WTC11 (cell line): ENCODE measurements at regions not wholly inside any gene's neighbourhood (a gene's known extent, or its start where the extent isn't known, plus 50 kb on each side); places are given as distances from the start of the nearest gene placed in this dataset.

Source experiments
- ATAC-seq: fragments of 200-7000 bp; cut with Tn5 transposase; 2 replicates; pipeline ENCODE4 v1.10.0; 2021; ENCODE audit warnings: mild to moderate bottlenecking, moderate library complexity
- CTCF ChIA-PET: fragments of 300-600 bp; sonication (Branson Sonifier 250); formaldehyde crosslinking; loops from one replicate; lab custom pipeline; 2021; ENCODE audit warnings: antibody characterized with exemption; lab: Charles Lee
- POLR2A ChIA-PET: fragments of 350-600 bp; sonication (Branson Sonifier 250); formaldehyde crosslinking; loops from one replicate; lab custom pipeline; 2021; ENCODE audit warnings: antibody characterized with exemption; lab: Charles Lee
- DNase-seq: peaks from one replicate; pipeline ENCODE4 v3.0.0; 2021; ENCODE audit warnings: low spot score
- H3K27ac Mint-ChIP-seq: 2 replicates; pipeline ENCODE4 v1.8.0; 2021; ENCODE audit warnings: mixed read lengths
- H3K27me3 Mint-ChIP-seq: 2 replicates; pipeline ENCODE4 v1.8.0; 2021; ENCODE audit warnings: low read depth, mild to moderate bottlenecking, moderate library complexity, mixed read lengths
- H3K36me3 Mint-ChIP-seq: 2 replicates; pipeline ENCODE4 v1.8.0; 2021; ENCODE audit warnings: mixed read lengths
- H3K4me1 Mint-ChIP-seq: 2 replicates; pipeline ENCODE4 v1.8.0; 2022; ENCODE audit warnings: mixed read lengths
- H3K4me3 Mint-ChIP-seq: 2 replicates; pipeline ENCODE4 v1.8.0; 2021; ENCODE audit warnings: mild to moderate bottlenecking, moderate library complexity, mixed read lengths
- H3K9me3 Mint-ChIP-seq: 2 replicates; pipeline ENCODE4 v1.8.0; 2021; ENCODE audit warnings: mixed read lengths
- CREM ChIP-seq: sonication (generic); formaldehyde crosslinking; IDR thresholded peaks from 2 replicates; pipeline ENCODE4 v1.8.1; 2022; ENCODE audit warnings: mild to moderate bottlenecking, missing genetic modification reagents, moderate library complexity
- FOXJ3 ChIP-seq: sonication (generic); formaldehyde crosslinking; IDR thresholded peaks from 2 replicates; pipeline ENCODE4 v1.9.0; 2021; ENCODE audit warnings: missing genetic modification reagents, mild to moderate bottlenecking, borderline replicate concordance
- HMGA2 ChIP-seq: fragments of 250-450 bp; sonication (Bioruptor Pico); IDR thresholded peaks from 2 replicates; pipeline ENCODE4 v1.4.0; 2021; ENCODE audit warnings: mild to moderate bottlenecking, moderate library complexity
- JAZF1 ChIP-seq: fragments of 250-450 bp; sonication (Bioruptor Pico); IDR thresholded peaks from 2 replicates; pipeline ENCODE4 v1.9.0; 2021; ENCODE audit warnings: moderate library complexity, mild to moderate bottlenecking, inconsistent platforms
- NFATC4 ChIP-seq: fragments of 250-450 bp; sonication (Bioruptor Pico); IDR thresholded peaks from 2 replicates; pipeline ENCODE4 v1.9.0; 2021; ENCODE audit warnings: mild to moderate bottlenecking
- SP1 ChIP-seq: sonication (generic); formaldehyde crosslinking; conservative IDR thresholded peaks from 2 replicates; pipeline ENCODE4 v1.8.1; 2022; ENCODE audit warnings: missing genetic modification reagents
- TEAD1 ChIP-seq: sonication (generic); formaldehyde crosslinking; IDR thresholded peaks from 2 replicates; pipeline ENCODE4 v1.8.0; 2022; ENCODE audit warnings: mild to moderate bottlenecking, missing genetic modification reagents
- ZNF138 ChIP-seq: sonication (generic); formaldehyde crosslinking; conservative IDR thresholded peaks from 2 replicates; pipeline ENCODE4 v1.8.1; 2022; ENCODE audit warnings: mild to moderate bottlenecking, moderate library complexity, missing genetic modification reagents
- TF ChIP-seq, protein P1 (sequence below): fragments of 250-450 bp; sonication (Bioruptor Pico); IDR thresholded peaks from 2 replicates; pipeline ENCODE4 v2.1.2; 2022; ENCODE audit warnings: mild to moderate bottlenecking, moderate library complexity
- TF ChIP-seq, protein P2 (sequence below): fragments of 250-450 bp; sonication (Bioruptor Pico); IDR thresholded peaks from 2 replicates; pipeline ENCODE4 v1.9.0; 2021; ENCODE audit warnings: mild to moderate bottlenecking
- TF ChIP-seq, protein P3 (sequence below): sonication (generic); formaldehyde crosslinking; IDR thresholded peaks from 2 replicates; pipeline ENCODE4 v1.8.1; 2022; ENCODE audit warnings: missing genetic modification reagents, borderline replicate concordance
- TF ChIP-seq, protein P4 (sequence below): sonication (generic); formaldehyde crosslinking; IDR thresholded peaks from 2 replicates; pipeline ENCODE4 v1.8.1; 2023; ENCODE audit warnings: mild to moderate bottlenecking, moderate library complexity, missing genetic modification reagents
- TF ChIP-seq, protein P5 (sequence below): sonication (generic); formaldehyde crosslinking; IDR thresholded peaks from 2 replicates; pipeline ENCODE4 v1.8.1; 2023; ENCODE audit warnings: mild to moderate bottlenecking, missing genetic modification reagents, moderate library complexity
- TF ChIP-seq, protein P6 (sequence below): sonication (generic); formaldehyde crosslinking; conservative IDR thresholded peaks from 2 replicates; pipeline ENCODE4 v1.8.1; 2022; ENCODE audit warnings: mild to moderate bottlenecking, missing genetic modification reagents
- TF ChIP-seq, protein P7 (sequence below): fragments of 250-450 bp; sonication (Bioruptor Pico); IDR thresholded peaks from 2 replicates; pipeline ENCODE4 v1.9.0; 2021; ENCODE audit warnings: mild to moderate bottlenecking
- TF ChIP-seq, protein P8 (sequence below): fragments of 250-450 bp; sonication (Bioruptor Pico); IDR thresholded peaks from 2 replicates; pipeline ENCODE4 v1.9.0; 2021; ENCODE audit warnings: mild to moderate bottlenecking, borderline replicate concordance
- TF ChIP-seq, protein P9 (sequence below): sonication (generic); formaldehyde crosslinking; IDR thresholded peaks from 2 replicates; pipeline ENCODE4 v1.8.1; 2022; ENCODE audit warnings: low read depth, missing genetic modification reagents, borderline replicate concordance

DNA sequence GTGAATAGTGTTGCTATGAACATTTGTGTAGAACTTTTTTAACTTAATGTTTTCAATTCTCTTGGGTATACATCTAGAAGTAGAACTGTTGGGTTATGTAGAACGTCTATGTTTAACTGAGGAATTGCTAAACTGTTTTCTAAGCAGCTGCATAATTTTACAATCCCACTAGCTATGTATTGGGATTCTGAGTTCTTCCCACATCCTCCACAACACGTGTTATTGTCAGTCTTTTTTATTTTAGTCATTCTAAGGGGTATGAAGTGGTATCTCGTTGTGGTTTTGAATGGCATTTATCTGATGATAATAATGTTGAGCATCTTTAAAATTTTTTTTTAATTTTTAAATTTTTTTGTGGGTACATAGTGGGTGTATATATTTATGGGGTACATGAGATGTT is 55.0 kb upstream of the NPHP3 start:
- H3K27ac Mint-ChIP-seq, result no peak overlapping the region
- POLR2A ChIA-PET, result no interaction called here
- H3K4me3 Mint-ChIP-seq, result no peak overlapping the region
- CTCF ChIA-PET, result no interaction called here
- no peaks in the 10 kb centered on the region for H3K27me3 Mint-ChIP-seq
- no peaks in the 10 kb centered on the region for H3K9me3 Mint-ChIP-seq
- TF ChIP-seq, protein P1, sequence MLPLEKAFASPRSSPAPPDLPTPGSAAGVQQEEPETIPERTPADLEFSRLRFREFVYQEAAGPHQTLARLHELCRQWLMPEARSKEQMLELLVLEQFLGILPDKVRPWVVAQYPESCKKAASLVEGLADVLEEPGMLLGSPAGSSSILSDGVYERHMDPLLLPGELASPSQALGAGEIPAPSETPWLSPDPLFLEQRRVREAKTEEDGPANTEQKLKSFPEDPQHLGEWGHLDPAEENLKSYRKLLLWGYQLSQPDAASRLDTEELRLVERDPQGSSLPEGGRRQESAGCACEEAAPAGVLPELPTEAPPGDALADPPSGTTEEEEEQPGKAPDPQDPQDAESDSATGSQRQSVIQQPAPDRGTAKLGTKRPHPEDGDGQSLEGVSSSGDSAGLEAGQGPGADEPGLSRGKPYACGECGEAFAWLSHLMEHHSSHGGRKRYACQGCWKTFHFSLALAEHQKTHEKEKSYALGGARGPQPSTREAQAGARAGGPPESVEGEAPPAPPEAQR (CRISPR knock-in tag), result no peak
- TF ChIP-seq, protein P2, sequence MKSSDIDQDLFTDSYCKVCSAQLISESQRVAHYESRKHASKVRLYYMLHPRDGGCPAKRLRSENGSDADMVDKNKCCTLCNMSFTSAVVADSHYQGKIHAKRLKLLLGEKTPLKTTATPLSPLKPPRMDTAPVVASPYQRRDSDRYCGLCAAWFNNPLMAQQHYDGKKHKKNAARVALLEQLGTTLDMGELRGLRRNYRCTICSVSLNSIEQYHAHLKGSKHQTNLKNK, result no peak
- TF ChIP-seq HMGA2 (CRISPR knock-in tag) (no peak), JAZF1 (CRISPR knock-in tag) (no peak), TEAD1 (no peak), SP1 (CRISPR knock-in tag) (no peak), FOXJ3 (CRISPR knock-in tag) (no peak), NFATC4 (CRISPR knock-in tag) (no peak), ZNF138 (CRISPR knock-in tag) (no peak), CREM (CRISPR knock-in tag) (no peak)
- TF ChIP-seq, protein P3, sequence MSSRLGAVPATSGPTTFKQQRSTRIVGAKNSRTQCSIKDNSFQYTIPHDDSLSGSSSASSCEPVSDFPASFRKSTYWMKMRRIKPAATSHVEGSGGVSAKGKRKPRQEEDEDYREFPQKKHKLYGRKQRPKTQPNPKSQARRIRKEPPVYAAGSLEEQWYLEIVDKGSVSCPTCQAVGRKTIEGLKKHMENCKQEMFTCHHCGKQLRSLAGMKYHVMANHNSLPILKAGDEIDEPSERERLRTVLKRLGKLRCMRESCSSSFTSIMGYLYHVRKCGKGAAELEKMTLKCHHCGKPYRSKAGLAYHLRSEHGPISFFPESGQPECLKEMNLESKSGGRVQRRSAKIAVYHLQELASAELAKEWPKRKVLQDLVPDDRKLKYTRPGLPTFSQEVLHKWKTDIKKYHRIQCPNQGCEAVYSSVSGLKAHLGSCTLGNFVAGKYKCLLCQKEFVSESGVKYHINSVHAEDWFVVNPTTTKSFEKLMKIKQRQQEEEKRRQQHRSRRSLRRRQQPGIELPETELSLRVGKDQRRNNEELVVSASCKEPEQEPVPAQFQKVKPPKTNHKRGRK, result no peak
- TF ChIP-seq, protein P4, sequence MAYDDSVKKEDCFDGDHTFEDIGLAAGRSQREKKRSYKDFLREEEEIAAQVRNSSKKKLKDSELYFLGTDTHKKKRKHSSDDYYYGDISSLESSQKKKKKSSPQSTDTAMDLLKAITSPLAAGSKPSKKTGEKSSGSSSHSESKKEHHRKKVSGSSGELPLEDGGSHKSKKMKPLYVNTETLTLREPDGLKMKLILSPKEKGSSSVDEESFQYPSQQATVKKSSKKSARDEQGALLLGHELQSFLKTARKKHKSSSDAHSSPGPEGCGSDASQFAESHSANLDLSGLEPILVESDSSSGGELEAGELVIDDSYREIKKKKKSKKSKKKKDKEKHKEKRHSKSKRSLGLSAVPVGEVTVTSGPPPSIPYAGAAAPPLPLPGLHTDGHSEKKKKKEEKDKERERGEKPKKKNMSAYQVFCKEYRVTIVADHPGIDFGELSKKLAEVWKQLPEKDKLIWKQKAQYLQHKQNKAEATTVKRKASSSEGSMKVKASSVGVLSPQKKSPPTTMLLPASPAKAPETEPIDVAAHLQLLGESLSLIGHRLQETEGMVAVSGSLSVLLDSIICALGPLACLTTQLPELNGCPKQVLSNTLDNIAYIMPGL (CRISPR knock-in tag), result no peak
- TF ChIP-seq, protein P5, sequence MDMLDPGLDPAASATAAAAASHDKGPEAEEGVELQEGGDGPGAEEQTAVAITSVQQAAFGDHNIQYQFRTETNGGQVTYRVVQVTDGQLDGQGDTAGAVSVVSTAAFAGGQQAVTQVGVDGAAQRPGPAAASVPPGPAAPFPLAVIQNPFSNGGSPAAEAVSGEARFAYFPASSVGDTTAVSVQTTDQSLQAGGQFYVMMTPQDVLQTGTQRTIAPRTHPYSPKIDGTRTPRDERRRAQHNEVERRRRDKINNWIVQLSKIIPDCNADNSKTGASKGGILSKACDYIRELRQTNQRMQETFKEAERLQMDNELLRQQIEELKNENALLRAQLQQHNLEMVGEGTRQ (CRISPR knock-in tag), result no peak
- TF ChIP-seq, protein P6, sequence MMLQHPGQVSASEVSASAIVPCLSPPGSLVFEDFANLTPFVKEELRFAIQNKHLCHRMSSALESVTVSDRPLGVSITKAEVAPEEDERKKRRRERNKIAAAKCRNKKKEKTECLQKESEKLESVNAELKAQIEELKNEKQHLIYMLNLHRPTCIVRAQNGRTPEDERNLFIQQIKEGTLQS, result no peak
- TF ChIP-seq, protein P7, sequence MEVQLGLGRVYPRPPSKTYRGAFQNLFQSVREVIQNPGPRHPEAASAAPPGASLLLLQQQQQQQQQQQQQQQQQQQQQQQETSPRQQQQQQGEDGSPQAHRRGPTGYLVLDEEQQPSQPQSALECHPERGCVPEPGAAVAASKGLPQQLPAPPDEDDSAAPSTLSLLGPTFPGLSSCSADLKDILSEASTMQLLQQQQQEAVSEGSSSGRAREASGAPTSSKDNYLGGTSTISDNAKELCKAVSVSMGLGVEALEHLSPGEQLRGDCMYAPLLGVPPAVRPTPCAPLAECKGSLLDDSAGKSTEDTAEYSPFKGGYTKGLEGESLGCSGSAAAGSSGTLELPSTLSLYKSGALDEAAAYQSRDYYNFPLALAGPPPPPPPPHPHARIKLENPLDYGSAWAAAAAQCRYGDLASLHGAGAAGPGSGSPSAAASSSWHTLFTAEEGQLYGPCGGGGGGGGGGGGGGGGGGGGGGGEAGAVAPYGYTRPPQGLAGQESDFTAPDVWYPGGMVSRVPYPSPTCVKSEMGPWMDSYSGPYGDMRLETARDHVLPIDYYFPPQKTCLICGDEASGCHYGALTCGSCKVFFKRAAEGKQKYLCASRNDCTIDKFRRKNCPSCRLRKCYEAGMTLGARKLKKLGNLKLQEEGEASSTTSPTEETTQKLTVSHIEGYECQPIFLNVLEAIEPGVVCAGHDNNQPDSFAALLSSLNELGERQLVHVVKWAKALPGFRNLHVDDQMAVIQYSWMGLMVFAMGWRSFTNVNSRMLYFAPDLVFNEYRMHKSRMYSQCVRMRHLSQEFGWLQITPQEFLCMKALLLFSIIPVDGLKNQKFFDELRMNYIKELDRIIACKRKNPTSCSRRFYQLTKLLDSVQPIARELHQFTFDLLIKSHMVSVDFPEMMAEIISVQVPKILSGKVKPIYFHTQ (CRISPR knock-in tag), result no peak
- TF ChIP-seq, protein P8, sequence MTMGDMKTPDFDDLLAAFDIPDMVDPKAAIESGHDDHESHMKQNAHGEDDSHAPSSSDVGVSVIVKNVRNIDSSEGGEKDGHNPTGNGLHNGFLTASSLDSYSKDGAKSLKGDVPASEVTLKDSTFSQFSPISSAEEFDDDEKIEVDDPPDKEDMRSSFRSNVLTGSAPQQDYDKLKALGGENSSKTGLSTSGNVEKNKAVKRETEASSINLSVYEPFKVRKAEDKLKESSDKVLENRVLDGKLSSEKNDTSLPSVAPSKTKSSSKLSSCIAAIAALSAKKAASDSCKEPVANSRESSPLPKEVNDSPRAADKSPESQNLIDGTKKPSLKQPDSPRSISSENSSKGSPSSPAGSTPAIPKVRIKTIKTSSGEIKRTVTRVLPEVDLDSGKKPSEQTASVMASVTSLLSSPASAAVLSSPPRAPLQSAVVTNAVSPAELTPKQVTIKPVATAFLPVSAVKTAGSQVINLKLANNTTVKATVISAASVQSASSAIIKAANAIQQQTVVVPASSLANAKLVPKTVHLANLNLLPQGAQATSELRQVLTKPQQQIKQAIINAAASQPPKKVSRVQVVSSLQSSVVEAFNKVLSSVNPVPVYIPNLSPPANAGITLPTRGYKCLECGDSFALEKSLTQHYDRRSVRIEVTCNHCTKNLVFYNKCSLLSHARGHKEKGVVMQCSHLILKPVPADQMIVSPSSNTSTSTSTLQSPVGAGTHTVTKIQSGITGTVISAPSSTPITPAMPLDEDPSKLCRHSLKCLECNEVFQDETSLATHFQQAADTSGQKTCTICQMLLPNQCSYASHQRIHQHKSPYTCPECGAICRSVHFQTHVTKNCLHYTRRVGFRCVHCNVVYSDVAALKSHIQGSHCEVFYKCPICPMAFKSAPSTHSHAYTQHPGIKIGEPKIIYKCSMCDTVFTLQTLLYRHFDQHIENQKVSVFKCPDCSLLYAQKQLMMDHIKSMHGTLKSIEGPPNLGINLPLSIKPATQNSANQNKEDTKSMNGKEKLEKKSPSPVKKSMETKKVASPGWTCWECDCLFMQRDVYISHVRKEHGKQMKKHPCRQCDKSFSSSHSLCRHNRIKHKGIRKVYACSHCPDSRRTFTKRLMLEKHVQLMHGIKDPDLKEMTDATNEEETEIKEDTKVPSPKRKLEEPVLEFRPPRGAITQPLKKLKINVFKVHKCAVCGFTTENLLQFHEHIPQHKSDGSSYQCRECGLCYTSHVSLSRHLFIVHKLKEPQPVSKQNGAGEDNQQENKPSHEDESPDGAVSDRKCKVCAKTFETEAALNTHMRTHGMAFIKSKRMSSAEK (CRISPR knock-in tag), result no peak
- TF ChIP-seq, protein P9, sequence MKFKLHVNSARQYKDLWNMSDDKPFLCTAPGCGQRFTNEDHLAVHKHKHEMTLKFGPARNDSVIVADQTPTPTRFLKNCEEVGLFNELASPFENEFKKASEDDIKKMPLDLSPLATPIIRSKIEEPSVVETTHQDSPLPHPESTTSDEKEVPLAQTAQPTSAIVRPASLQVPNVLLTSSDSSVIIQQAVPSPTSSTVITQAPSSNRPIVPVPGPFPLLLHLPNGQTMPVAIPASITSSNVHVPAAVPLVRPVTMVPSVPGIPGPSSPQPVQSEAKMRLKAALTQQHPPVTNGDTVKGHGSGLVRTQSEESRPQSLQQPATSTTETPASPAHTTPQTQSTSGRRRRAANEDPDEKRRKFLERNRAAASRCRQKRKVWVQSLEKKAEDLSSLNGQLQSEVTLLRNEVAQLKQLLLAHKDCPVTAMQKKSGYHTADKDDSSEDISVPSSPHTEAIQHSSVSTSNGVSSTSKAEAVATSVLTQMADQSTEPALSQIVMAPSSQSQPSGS (CRISPR knock-in tag), result no peak
- H3K4me1 Mint-ChIP-seq, result peaks cover 13% of the 10 kb centered on the region
- ATAC-seq, result no peak
- DNase-seq, result no peak
- no peaks in the 10 kb centered on the region for H3K36me3 Mint-ChIP-seq
